GM13976 (cell line): ENCODE measurements at regions not wholly inside any gene's neighbourhood (a gene's known extent, or its start where the extent isn't known, plus 50 kb on each side); places are given as distances from the start of the nearest gene placed in this dataset.

Source experiments
- DNase-seq: peaks from one replicate; pipeline ENCODE4 v3.0.0; 2012; ENCODE audit warnings: low spot score
- CTCF ChIP-seq: IDR thresholded peaks from 2 replicates; pipeline ENCODE4 v1.5.1; 2012; ENCODE audit warnings: borderline replicate concordance, mild to moderate bottlenecking; ENCODE audit not compliant: insufficient read depth; ENCODE audit errors: extremely low read depth, missing control alignments, control extremely low read depth
- in situ Hi-C: fragments of 300-500 bp; cut with MboI; formaldehyde crosslinking; loops from one replicate; pipeline ENCODE4 v1.12.0; 2022; ENCODE audit warnings: low sequenced_read_pairs, mixed read lengths, inconsistent platforms; ENCODE audit not compliant: unreplicated experiment

DNA sequence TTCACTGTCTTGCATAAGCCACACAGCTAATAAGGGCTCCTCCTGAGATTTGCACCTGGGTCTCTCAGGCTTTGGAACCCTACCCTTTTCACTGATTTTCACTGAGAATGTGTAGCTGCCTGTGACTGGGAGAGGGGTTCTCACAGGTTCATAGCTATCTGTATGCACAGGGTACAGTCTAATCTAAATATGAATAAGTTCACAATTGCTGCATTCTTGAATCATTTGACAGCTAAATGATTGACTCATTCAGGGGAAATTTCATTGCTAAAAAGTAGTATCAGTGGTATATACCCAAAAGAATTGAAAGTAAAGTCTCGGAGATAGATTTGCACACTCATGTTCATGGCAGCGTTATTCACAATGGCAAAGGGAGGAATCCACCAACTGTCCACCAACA lies 140.7 kb downstream of the BOD1 start:
- no peak for DNase-seq
- no peak for TF ChIP-seq CTCF
- in situ Hi-C loops: no loop called here

GRCh38 chr5:173474881-173475287 lies 141.6 kb downstream of the BOD1 start:
- in situ Hi-C loops: no loop called here
- DNase-seq: no peak
- TF ChIP-seq CTCF: no peak

- TF ChIP-seq CTCF: no peak
- no peak for DNase-seq
- in situ Hi-C loops: no loop called here
Measured at GRCh38 chr5:173473288-173473687, 143.2 kb downstream of the BOD1 start.

- in situ Hi-C loops: no loop called here
- no peak for DNase-seq
- no peak for TF ChIP-seq CTCF
Measured at GRCh38 chr5:173472784-173473278, 143.6 kb downstream of the BOD1 start.

- no peak for DNase-seq
- in situ Hi-C loops: no loop called here
Measured at GRCh38 chr5:173472164-173472563, 143.9 kb upstream of the STC2 start.

DNA sequence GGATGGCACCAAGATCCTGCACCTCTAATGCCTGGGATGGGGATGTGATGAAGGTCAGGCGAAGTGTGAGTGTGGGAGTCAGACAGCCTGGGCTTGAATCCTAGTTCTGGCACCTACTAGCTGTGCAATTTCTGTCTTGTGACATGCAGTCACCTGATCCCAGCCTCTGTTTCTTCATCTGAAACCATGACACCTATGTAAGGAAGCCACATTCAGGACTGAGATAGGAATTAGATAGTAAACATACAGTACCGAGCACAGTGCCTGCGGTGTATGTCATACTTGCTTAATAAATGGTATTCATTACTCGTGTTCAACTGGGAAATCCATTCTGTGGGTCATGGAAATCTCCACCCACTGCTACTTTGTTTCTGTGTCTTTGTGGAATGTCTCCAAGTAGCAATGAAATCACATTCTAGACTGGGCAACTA lies 140.6 kb upstream of the STC2 start:
- no peak for TF ChIP-seq CTCF
- in situ Hi-C loops: loop anchor here (10.0 kb wide), 1 partner anchor 106 kb away; no protein-coding TSS in a partner anchor
- DNase-seq: no peak

More at GRCh38 chr5:173472164-173472563, 143.9 kb upstream of the STC2 start:
- no peak for TF ChIP-seq CTCF
